ENCODE measurements at regions not wholly inside any gene's neighbourhood (a gene's known extent, or its start where the extent isn't known, plus 50 kb on each side); places are given as distances from the start of the nearest gene placed in this dataset.

DNA sequence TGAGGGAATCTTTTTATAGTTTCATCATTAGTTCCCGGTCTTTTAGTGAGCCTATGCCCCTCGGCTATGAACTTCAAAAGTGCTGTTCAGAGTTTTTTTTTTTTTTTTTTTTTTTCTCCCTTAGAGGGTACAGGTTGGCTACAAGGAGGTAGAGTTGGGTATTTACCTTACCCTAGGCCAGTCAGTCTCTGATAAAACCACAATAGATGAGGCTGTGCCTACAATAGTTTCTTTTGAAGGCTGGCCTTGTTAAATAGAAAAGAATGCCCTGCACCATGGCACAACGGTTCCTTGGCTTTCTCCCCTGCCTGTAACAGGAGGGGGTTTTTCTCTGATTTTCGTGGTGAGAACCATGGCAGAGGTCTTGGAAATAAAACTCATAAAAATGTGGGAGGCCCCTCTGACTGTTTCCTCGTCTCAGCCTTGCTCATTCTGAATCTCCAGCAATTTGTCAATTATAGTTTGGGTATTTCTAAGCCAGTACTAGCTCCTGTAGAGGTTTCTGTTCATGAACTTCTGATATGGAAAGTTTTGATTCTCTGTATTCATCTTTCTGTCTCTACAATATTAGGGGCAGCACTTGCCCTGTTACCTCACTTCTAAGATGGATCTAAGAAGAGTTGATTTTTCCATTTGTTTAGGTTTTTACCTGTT lies 152.0 kb downstream of the MTRR start:
- Histone ChIP-seq H3F3A (ENCODE audit: low read depth) (no peaks in the 10 kb centered on the region), H3K4me1 (no peaks in the 10 kb centered on the region), H3K36me3 (no peaks in the 10 kb centered on the region), H3K79me2 (ENCODE audit: low read depth) (no peaks in the 10 kb centered on the region), H3K9me3 (ENCODE audit: low read depth) (no peaks in the 10 kb centered on the region), H2AFZ (replicated peaks) (no peak overlapping the region), H3K4me3 (no peak overlapping the region), H3K27ac (no peak overlapping the region), H3K4me2 (no peak overlapping the region), H4K20me1 (ENCODE audit: low read depth) (no peaks in the 10 kb centered on the region), H3K27me3 (no peaks in the 10 kb centered on the region), H3K9ac (no peak overlapping the region)
- no peaks in the 10 kb centered on the region for H3K36me3 Mint-ChIP-seq
- no peak overlapping the region for H3K4me3 Mint-ChIP-seq
- no peak for DNase-seq (ENCODE audit: low spot score)
- TF ChIP-seq EZH2 (IDR thresholded peaks at IDR 0.05) (no peak), EZH2phosphoT487 (IDR thresholded peaks at IDR 0.05) (no peak)
- TF ChIP-seq, protein P1, sequence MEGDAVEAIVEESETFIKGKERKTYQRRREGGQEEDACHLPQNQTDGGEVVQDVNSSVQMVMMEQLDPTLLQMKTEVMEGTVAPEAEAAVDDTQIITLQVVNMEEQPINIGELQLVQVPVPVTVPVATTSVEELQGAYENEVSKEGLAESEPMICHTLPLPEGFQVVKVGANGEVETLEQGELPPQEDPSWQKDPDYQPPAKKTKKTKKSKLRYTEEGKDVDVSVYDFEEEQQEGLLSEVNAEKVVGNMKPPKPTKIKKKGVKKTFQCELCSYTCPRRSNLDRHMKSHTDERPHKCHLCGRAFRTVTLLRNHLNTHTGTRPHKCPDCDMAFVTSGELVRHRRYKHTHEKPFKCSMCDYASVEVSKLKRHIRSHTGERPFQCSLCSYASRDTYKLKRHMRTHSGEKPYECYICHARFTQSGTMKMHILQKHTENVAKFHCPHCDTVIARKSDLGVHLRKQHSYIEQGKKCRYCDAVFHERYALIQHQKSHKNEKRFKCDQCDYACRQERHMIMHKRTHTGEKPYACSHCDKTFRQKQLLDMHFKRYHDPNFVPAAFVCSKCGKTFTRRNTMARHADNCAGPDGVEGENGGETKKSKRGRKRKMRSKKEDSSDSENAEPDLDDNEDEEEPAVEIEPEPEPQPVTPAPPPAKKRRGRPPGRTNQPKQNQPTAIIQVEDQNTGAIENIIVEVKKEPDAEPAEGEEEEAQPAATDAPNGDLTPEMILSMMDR (IDR thresholded peaks at IDR 0.05) = no peak
- H3K4me1 Mint-ChIP-seq = no peaks in the 10 kb centered on the region
- H3K9me3 Mint-ChIP-seq = no peaks in the 10 kb centered on the region
- no peak overlapping the region for H3K27ac Mint-ChIP-seq
- no peaks in the 10 kb centered on the region for H3K27me3 Mint-ChIP-seq (ENCODE audit: insufficient read depth, low read depth)

DNA sequence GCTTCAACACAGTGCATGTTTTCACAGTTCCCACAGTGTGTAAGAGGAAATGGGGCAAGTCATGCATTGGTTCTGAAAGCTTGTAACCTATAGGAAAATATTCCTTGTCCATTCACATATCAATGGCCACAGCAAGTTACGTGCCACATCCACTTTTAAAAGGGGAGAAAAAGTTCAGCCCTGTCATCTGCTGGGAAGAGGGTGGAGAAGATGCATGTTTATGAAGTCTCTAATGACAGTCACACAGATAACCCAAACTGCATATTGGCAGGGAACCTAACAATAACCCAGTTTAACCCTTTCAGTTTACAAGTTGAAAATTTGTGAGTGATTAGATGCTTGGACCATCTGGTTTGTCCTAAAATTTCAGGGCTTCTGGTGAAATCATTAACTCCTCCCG lies 159.3 kb downstream of the MTRR start:
- Mint-ChIP-seq H3K27me3 (ENCODE audit: insufficient read depth, low read depth) (no peaks in the 10 kb centered on the region), H3K36me3 (no peaks in the 10 kb centered on the region), H3K4me3 (no peak overlapping the region), H3K4me1 (no peaks in the 10 kb centered on the region), H3K27ac (no peak overlapping the region), H3K9me3 (no peaks in the 10 kb centered on the region)
- no peak overlapping the region for H3K4me2 ChIP-seq
- H3K4me3 ChIP-seq = no peak overlapping the region
- TF ChIP-seq EZH2 (IDR thresholded peaks at IDR 0.05) (no peak), EZH2phosphoT487 (IDR thresholded peaks at IDR 0.05) (no peak)
- TF ChIP-seq, protein P1 (IDR thresholded peaks at IDR 0.05) = no peak
- H3K79me2 ChIP-seq (ENCODE audit: low read depth) = no peaks in the 10 kb centered on the region
- no peaks in the 10 kb centered on the region for H4K20me1 ChIP-seq (ENCODE audit: low read depth)
- no peaks in the 10 kb centered on the region for H3F3A ChIP-seq (ENCODE audit: low read depth)
- no peak overlapping the region for H3K27ac ChIP-seq
- H3K4me1 ChIP-seq = no peaks in the 10 kb centered on the region
- no peaks in the 10 kb centered on the region for H3K27me3 ChIP-seq
- no peaks in the 10 kb centered on the region for H3K36me3 ChIP-seq
- no peak for DNase-seq (ENCODE audit: low spot score)
- no peak overlapping the region for H3K9ac ChIP-seq
- no peaks in the 10 kb centered on the region for H3K9me3 ChIP-seq (ENCODE audit: low read depth)
- H2AFZ ChIP-seq (replicated peaks) = no peak overlapping the region

DNA sequence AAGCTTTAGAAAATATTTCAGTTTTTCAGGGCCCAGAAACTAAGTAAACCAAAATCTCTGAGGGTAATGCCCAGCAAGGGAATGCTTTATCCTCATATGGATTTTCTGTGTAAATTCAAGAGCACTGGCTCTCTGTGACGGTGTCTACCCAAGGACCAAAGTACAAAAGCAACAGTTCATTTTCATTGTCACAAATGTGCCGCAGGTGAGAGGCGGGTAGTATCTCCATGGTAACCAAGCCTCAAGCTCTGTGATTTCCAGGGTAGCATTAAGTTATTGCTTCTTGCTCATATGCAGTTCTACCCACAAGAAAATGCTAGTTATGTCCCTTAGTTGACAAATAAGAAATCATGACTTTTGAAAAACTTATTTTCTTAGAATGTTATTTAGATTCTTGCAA lies 164.3 kb downstream of the MTRR start:
- no peaks in the 10 kb centered on the region for H3K4me1 Mint-ChIP-seq
- H3K79me2 ChIP-seq (ENCODE audit: low read depth) = no peaks in the 10 kb centered on the region
- H4K20me1 ChIP-seq (ENCODE audit: low read depth) = no peaks in the 10 kb centered on the region
- no peaks in the 10 kb centered on the region for H3K27me3 Mint-ChIP-seq (ENCODE audit: insufficient read depth, low read depth)
- no peak overlapping the region for H3K9ac ChIP-seq
- no peak overlapping the region for H3K4me3 ChIP-seq
- no peaks in the 10 kb centered on the region for H3K9me3 ChIP-seq (ENCODE audit: low read depth)
- H3K4me1 ChIP-seq = no peaks in the 10 kb centered on the region
- H3K36me3 ChIP-seq = no peaks in the 10 kb centered on the region
- no peak for TF ChIP-seq EZH2 (IDR thresholded peaks at IDR 0.05)
- TF ChIP-seq EZH2phosphoT487 (IDR thresholded peaks at IDR 0.05) = no peak
- TF ChIP-seq, protein P1 (IDR thresholded peaks at IDR 0.05) = no peak
- H3K27ac ChIP-seq = no peak overlapping the region
- H3K27ac Mint-ChIP-seq = no peak overlapping the region
- no peaks in the 10 kb centered on the region for H3F3A ChIP-seq (ENCODE audit: low read depth)
- H3K4me3 Mint-ChIP-seq = no peak overlapping the region
- no peaks in the 10 kb centered on the region for H3K9me3 Mint-ChIP-seq
- H3K27me3 ChIP-seq = no peaks in the 10 kb centered on the region
- no peak overlapping the region for H3K4me2 ChIP-seq
- H2AFZ ChIP-seq (replicated peaks) = no peak overlapping the region
- no peaks in the 10 kb centered on the region for H3K36me3 Mint-ChIP-seq
- no peak for DNase-seq (ENCODE audit: low spot score)
